ENCODE measurements at regions not wholly inside any gene's neighbourhood (a gene's known extent, or its start where the extent isn't known, plus 50 kb on each side); places are given as distances from the start of the nearest gene placed in this dataset.

DNA sequence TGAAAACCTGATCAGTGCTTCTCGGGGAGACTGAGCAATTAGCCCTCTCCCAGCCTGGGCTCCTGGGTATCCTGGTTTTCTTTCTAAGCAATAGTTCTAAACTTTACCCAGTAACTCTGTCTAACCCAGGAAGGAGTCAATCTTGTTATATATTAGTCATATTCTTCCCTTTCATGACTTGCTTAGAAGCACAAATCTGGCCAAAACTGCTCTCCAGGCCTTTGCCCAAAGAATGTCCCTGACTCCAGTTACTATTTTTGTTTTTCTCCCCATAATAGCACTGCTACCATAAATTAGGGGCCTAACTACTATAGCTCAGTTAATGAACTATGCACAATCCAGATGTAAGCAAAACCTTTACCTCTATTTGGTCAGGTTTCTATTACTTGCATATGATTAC is 355.8 kb upstream of the HTR2A start:
- DNase-seq (ENCODE audit: low read depth, low spot score): no peak

DNA sequence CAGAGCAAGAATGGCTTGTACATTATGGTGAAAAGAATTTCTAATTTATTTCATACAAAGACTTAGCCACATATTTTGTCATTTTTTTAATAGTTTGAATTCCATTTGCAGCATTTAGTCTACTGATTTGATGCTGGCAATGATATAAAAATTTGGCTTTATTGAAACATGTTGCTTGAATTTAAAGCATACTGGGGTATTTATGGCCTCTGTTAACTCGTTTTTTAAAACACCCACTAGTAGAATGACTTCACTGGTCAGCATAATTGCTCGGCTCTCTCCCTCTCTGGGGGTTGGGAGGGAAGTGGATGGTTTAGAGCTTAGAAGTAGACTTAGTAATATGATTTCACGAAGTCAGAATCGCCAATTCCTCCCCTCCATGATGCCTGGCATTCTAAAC is 354.9 kb upstream of the HTR2A start:
- DNase-seq (ENCODE audit: low read depth, low spot score): no peak

DNA sequence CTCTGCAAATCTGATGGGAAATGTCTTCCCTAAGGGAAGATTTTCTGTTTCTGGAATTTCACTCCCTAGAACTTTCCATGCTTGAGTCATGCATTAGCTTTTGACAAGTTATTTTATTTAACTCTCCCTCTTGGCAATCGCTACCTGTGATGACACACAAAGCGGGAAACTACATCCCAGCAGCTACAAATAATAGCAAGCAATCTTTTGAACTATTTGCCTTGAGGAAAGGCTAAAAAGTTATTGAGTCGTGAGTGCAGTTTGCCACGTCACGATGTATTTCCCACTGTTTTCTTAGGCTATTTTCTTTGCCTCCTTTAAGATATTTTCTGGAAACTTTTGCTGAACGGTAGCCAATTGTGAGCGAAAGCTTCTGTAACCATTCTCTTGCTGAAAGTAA is 353.3 kb upstream of the HTR2A start:
- peak; percentile 11 for DNase-seq (ENCODE audit: low read depth, low spot score)

DNA sequence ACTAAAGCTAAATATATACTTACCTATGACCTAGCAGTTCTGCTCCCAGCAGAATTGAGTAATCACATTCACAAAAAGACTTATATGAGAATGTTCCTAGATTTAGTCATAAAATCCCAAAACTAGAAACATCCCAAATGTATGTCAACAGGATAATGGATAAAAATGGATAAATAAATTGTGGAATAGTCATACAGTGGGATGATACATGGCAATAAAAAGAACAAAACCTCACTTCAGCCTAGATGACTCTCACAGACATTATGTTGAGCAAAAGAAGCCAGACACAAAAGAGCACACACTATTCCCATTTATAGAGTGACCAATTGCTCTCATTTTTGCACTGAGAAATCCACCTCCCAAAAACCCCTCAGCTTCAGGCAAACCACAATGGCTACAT is 352.4 kb upstream of the HTR2A start:
- no peak for DNase-seq (ENCODE audit: low read depth, low spot score)

DNA sequence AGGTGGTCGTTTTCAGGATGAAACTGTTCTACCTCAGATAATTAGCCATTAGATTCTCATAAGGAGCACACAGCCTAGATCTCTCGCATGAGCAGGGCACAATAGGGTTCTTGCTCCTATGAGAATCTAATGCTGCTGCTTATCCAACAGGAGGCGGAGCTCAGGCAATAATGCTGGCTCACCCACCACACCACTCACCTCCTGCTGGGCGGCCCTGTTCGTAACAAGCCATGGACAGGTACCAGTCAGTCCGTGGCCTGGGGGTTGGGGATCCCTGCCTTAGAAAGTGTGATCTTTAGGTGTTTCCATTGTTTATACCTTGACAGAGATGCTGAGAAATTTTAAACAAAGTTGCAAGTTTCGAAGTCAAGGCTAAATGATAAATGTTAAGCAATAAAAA is 344.6 kb upstream of the HTR2A start:
- DNase-seq (ENCODE audit: low read depth, low spot score): no peak

DNA sequence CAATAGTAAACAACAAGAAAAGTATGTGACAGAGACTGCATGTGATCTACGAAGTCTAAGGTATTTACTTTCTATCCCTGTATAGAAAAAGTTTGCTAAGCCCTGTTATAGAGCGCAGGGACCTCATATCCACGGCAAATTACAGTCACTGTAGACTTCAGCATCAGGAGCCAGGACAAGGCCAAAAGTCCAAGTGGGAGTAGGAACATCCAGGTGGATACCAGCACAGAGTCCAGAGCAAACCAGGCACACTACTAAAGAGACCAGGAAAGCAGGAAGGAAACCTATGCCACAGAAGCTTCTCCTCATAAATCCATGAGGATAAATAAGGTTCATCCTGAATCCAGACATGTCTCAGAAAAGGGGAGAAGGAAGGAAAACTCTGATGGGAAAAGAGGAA is 342.2 kb upstream of the HTR2A start:
- no peak for DNase-seq (ENCODE audit: low read depth, low spot score)

DNA sequence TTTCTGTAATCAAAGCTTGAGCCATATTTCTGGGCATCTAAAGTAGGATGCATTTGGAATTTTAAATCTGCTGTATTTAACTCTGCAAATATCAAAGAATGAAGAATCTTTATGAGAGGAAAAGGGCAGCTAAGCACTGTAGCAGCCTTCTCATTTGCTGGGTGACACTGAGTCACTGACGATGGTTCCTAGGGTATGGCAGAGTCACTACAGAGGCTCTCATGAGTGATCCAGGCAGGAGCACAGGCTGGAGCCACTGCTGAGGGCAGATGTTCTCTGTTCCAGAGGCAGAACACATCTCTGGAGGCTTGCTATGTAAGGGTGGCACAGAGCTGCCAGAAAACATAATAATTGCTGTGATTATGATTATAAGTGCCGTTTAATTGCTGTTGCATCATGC is 340.7 kb upstream of the HTR2A start:
- DNase-seq (ENCODE audit: low read depth, low spot score): no peak

DNA sequence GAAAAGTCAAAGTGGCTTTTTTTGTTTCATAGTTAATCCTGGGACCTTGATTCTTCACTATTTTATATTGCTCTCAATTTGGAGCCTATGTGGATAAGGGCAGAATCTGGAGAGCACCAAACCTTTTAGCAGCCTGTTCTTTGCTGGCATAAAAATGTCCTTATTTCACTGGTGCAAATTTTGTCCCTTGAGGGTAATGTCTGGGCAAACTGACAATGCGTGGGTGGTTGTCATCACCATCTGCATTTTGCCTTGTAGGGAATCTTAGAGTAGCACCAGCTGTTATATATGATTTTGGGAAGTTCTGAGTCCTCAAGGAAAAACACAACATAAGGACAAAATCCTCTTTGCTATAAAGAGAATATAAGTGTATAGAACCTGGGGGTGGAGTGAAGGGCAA is 336.9 kb upstream of the HTR2A start:
- DNase-seq (ENCODE audit: low read depth, low spot score): no peak

DNA sequence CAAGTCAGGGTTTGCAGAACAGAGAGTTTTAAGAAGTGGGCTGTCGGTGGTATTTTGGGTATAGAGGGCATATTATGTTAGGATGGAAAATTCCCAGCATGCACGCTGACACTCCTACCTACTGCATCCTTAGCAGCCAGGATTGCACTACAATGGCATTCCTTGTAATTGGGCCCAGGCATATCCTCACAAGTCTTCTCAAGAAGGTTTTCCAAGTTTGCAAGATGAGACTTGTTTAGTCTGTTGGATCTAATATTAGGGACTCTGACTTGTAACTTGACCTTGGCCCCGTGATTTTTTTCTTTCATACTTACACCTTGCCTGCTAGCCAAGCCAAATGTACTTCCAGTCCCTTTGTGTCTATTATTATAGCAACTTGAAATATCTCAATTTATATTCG is 335.7 kb upstream of the HTR2A start:
- no peak for DNase-seq (ENCODE audit: low read depth, low spot score)

DNA sequence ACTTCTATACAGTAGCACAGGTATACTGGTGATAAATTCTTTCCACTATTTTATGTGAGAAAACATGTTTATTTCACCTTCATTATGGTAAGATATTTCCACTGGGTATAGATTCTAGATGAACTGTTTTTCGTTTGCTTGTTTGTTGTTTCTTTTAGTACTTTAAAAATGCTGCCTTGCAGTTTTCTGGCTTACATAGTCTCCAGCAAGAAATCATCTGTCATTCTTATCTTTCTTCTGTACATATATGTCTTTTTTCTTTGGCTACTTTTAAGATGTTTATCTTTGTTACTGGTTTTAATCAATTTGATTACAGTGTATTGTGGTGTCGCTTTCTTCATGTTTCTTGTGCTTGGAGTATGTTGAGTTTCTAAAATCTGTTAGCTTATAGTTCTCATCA is 333.3 kb upstream of the HTR2A start:
- no peak for DNase-seq (ENCODE audit: low read depth, low spot score)

DNA sequence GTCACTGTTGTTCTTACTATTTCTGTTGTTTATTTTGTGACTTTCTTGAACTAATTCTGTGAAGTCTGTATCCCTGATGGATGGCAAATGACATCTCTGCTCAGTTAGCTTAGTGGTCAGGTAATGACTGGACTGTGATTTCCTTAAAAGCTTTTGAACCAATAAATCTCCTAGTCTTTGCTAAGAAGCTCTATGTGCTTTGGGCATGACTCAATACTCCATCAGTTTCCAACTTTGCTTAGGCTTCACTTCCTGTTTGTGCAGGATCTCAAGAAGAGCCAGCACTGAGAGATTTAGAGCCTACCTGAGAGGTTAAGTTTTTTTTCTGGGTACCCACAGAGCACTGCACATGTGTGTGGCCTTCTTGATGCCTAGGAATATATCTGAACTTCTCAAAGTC is 329.7 kb upstream of the HTR2A start:
- DNase-seq (ENCODE audit: low read depth, low spot score): no peak

DNA sequence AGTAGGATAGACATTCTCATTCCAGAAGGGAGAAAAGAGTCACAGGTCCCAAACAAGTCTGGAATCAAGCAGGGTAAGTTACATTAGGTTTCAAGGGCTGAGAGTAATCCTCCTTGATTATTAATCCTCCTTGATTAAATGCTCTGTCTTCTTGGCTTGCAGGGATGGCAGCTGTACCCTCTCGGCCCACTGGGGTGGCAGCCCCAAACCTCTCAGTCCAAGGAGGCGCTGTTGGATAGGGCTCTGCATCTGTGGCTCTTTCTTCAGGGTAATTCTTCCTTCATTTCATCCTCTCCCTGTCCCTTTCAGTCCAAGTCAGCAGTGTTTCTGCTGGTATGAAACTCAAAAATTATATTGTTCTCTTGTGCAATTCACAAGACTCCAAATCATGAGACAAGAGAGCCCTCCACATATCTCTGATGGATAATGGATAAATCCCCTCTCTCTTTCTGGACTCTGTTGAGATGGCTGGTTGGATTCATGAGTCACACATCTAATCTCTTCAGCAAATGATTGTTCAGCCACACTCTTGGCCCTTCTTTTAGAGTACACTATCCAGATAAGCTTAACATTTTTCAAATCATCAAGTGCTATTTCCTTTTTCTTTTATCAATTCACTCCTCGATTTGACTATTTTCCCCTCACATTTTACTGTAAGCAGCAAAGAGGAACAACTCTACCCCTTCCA is 323.7 kb upstream of the HTR2A start:
- DNase-seq (ENCODE audit: low read depth, low spot score): no peak

DNA sequence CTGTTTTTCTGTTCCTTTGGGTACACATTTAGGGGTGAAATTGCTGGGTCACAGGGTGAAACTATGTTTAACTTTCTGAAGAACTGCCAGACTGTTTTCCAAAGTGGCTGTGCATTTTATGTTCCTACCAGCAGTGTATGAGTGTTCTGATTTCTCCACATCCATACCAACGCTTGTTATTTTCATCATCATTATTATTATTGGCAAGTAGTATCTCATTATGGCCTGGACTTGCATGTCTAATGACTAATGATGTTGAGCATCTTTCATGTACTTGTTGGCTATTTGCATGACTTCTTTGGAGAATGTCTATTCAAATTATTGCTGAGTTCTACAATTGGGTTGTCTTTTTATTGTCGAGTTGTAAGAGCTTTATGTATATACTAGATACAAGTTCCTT is 321.8 kb upstream of the HTR2A start:
- DNase-seq (ENCODE audit: low read depth, low spot score): no peak

DNA sequence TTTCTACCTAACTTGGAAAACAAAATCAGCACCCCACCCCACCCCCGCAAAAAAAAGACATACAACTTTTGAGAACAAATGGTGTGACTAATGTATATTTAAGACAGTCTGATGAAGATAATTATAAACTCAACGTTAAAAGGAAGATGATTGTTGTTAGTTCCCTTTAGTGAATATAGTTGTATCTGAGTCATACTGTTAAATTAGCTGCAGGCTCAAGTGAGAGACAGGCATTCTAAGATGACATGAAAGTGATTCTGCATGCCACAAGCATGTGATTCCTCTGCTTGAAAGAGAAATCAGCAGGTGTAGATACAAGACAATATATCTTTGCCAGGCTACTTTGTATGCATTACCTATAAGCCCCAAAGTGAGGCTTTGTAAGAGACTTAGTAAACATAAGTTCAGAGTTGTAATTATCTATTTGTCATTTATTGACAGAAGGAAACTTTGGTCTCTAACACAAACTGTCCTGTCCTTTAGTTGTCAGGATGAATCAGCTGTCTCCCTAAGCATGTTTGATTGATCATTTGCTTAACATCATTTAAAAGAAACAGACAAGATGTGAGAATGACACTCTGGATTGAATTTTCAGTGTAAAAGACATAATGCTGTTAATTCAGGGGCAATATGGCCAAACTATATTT is 319.4 kb upstream of the HTR2A start:
- DNase-seq (ENCODE audit: low read depth, low spot score): no peak

DNA sequence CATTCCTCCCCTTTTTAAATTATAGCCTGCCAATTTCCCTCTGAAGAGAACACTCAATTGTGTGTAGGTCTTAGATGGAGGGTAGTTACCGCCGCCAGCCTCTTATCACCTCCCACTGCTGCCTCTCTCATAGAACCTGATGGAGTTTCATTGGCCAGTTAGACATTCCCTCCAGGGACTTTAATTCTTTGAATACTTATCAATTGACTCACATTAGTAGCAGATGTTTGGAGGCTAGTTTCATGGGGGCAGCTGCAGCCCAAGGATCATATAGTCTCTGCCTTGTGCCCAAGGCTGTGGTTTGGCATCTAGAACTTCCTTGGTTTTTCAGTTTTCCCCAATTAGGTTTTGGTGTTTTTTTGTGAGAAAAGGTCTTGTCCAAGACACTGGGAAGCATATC is 318.9 kb upstream of the HTR2A start:
- peak; percentile 32 for DNase-seq (ENCODE audit: low read depth, low spot score)

DNA sequence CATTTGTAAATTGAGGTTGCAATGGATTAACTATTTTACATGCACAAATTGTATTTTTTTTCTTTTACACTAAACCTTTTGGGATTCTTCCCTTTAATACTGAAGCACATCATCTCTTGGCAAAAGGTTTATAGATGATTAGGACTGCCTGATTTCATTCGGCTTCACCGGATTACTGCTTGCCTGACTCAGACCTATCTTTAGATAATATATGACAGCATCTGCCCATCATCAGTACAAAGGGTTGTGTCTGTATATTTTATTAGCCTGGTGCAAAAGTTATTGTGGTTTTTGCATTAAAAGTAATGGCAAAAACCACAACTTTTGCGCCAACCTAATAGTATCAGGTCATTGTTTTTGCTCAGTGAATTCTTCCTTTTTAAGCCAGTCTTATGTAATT is 316.2 kb upstream of the HTR2A start:
- no peak for DNase-seq (ENCODE audit: low read depth, low spot score)

DNA sequence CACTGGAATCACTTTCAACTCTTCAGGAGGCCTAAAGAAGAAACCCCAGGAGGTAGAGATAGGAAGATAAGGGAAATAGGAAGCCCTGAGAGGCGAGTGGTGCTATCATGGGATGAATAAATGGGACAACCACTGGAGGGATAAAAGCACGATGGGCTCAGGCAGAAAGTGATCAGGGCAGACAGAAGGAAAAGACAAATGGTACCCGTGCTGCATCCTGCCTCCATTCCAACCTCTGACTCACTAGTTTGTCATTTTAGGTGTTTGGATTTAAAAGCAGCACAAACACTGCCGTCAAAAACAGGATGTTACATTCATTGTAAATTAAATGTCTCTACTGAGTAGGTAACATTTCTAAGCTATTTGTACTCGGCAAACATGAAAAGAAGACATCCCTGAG is 314.3 kb upstream of the HTR2A start:
- DNase-seq (ENCODE audit: low read depth, low spot score): no peak

DNA sequence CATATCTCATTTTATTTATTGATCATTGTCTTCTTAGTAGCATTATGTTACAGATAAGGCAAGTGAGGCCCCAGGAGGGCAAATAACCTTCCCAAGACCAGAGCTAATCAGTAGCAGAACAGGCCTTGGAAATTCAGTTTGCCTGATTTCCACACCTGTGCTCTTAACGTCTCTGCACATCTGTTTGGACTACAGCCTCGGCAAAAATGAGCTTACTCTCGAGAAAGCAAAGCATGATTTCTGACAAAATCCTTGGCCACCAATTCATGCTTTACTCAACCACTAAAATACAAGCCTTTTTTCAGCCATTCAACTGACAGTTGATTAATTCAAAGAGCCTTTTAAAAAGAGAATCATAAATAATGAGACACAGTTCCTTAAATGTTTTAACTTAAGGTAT is 309.3 kb upstream of the HTR2A start:
- DNase-seq (ENCODE audit: low read depth, low spot score): no peak

DNA sequence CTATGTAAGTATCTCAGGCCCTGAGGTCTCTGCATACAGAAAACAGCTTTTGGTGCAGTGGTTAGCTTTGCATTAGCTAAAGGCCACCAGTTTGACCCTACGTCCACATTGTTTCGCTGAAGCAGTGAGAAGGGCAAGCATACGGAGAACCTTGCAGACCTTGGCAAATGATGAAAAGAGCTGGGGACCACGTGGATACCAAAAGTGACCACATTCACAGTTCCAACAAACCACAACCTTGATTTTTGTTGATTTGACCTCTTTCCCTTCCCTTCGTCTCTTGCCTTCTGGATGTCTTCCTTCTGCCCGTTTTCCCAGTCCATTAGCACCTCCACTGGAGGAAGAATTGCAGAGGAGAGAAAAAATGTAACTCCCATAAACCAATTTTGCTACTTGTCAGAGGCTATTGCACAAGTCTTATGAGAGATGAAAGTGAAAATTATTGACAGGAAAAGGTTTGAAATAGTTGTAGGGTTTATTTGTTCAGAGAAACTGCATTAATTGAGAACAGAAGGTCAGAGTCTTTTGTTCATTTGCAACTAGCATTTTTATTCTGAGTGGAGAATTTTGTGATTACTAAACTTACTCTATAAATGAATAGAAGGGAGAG is 293.9 kb upstream of the HTR2A start:
- DNase-seq (ENCODE audit: low read depth, low spot score): no peak

DNA sequence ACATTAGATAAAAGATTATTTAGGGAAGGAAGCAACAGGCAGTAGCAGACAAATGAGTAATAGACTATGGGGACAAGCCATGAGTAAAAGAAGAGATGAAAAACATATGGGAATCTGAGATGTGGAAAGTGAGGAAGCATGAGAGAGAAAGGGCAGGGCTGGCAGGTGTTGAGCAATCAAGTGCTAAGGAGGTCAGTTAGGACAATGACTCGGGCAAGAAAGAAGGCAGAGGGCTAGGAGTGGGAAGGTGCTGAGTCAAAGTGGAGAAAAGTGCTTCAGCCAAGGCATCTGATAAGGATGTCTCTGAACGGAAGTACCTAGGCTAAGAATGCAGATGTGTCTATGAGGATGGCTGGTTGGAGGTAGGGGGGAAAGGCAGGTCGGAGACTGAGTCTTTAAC is 291.9 kb upstream of the HTR2A start:
- no peak for DNase-seq (ENCODE audit: low read depth, low spot score)

DNA sequence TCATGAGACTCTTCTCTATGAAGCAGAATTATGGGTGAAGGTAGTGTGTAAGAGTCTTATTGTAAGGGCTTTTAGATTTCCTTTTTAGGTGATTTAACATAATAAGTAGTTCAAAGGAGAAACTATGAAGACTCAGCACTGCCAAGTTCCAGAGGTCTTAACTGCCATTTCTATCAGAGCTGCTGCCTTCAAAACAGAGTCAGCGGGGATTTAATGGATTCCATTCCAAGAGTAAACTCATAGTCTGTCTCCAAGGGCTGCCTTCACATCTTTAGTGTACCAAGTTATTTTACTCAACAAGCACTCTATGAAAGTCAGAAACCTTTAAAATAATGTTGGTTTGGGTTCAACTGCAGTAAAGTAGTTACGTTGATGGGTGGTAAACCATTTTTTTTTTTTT is 289.6 kb upstream of the HTR2A start:
- DNase-seq (ENCODE audit: low read depth, low spot score): no peak

DNA sequence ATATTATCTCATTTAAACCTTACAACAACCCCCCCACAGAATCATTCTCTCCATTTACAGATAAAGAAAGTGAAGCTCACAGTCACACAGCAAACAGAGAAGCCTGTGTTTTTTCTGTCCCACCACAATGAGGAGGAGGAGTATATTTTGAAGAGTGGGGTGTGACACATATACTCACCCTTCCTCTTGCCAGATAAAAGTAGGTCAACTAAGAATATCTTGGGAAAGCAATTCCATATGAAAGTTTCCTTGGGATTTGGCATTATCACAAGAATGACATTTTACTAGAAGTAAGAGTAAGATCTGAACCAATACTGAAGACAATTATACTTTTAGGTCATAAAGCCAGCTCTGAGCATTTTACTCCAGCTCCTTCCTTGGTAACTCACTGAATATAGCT is 287.5 kb upstream of the HTR2A start:
- DNase-seq (ENCODE audit: low read depth, low spot score): no peak

DNA sequence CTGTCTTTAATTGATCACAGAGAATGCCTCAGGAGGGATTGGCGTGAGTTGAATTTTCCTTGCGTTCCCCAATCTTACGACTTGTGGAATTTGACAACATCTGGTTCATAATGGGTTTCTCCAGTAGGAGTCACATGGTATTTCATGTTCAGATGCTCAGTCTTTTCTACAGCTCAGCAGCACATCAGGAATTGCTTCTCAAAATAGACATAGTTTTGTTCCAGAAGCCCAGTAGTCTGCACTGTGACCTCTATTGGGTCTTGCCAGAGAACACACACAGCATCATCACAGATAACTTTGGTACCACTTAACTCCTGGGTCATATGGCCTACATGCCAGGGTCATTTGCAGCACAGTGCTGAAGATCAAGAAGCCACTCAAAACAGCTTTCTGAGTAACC is 282.5 kb upstream of the HTR2A start:
- DNase-seq (ENCODE audit: low read depth, low spot score): no peak

Data from brain pericyte (primary cell).